ENCODE measurements at regions not wholly inside any gene's neighbourhood (a gene's known extent, or its start where the extent isn't known, plus 50 kb on each side); places are given as distances from the start of the nearest gene placed in this dataset.

DNA sequence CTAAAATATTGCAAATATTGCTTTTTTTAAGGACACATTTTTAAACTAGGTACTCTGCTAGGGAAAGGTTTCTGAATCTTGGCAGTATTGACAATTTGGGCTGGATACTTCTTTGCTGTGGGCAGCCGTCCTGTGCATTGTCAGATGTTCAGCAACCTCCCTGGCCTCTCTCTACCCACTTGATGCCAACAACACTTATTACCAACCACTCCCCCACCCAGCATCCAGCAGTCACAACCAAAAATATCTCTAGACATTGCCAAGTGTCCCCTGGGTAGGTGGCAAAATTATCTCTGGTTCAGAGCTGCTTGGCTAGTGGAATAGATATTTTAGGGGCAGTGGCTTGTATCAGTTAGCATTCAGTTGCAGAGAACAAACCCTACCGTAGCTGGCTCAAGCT lies 114.3 kb upstream of the PNPT1 start:
- H4K91ac ChIP-seq (ENCODE audit: insufficient read depth, low read depth, low read length) = no peak overlapping the region
- H3K79me1 ChIP-seq (ENCODE audit: low read depth in 1 of 2, low read length in 2 of 2) = no peaks in the 10 kb centered on the region
- H2AFZ ChIP-seq (replicated peaks; ENCODE audit: low read length, poor library complexity) = no peak overlapping the region
- BruUV-seq (replicated peaks) = no TSS peak
- H3K4me3 ChIP-seq (ENCODE audit: insufficient read depth, low read depth, low read length) = no peak overlapping the region
- no peak overlapping the region for H3K18ac ChIP-seq (ENCODE audit: low read depth, low read length)
- no peaks in the 10 kb centered on the region for H4K20me1 ChIP-seq (ENCODE audit: insufficient read depth, low read length)
- H3K4ac ChIP-seq (ENCODE audit: low read depth, low read length) = no peak overlapping the region
- no peak overlapping the region for H2AK9ac ChIP-seq (replicated peaks; ENCODE audit: low read depth, low read length, poor library complexity)
- TF ChIP-seq CHD1 (IDR thresholded peaks at IDR 0.05; ENCODE audit: low read depth, low read length) (no peak), MXI1 (IDR thresholded peaks at IDR 0.05; ENCODE audit: borderline replicate concordance, low read depth, low read length) (no peak), SMC3 (IDR thresholded peaks at IDR 0.05; ENCODE audit: low read depth, low read length) (no peak), RCOR1 (IDR thresholded peaks at IDR 0.05; ENCODE audit: insufficient replicate concordance, low read length) (no peak), RFX5 (IDR thresholded peaks at IDR 0.05; ENCODE audit: low read depth, low read length) (no peak), CEBPB (IDR thresholded peaks at IDR 0.05; ENCODE audit: low read depth, low read length) (no peak), RAD21 (IDR thresholded peaks at IDR 0.05; ENCODE audit: low read length) (no peak), POLR2A (IDR thresholded peaks at IDR 0.05; ENCODE audit: low read depth, low read length) (no peak), NFE2L2 (IDR thresholded peaks at IDR 0.05; ENCODE audit: low read depth, low read length) (no peak), BHLHE40 (IDR thresholded peaks at IDR 0.05; ENCODE audit: low read depth, low read length) (no peak), FOS (IDR thresholded peaks at IDR 0.05; ENCODE audit: low read depth, low read length) (no peak), MAFK (IDR thresholded peaks at IDR 0.05; ENCODE audit: low read depth, low read length) (no peak), MAZ (IDR thresholded peaks at IDR 0.05; ENCODE audit: borderline replicate concordance, low read depth, low read length) (no peak)
- TF ChIP-seq, protein P1, sequence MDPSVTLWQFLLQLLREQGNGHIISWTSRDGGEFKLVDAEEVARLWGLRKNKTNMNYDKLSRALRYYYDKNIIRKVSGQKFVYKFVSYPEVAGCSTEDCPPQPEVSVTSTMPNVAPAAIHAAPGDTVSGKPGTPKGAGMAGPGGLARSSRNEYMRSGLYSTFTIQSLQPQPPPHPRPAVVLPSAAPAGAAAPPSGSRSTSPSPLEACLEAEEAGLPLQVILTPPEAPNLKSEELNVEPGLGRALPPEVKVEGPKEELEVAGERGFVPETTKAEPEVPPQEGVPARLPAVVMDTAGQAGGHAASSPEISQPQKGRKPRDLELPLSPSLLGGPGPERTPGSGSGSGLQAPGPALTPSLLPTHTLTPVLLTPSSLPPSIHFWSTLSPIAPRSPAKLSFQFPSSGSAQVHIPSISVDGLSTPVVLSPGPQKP (IDR thresholded peaks at IDR 0.05; ENCODE audit: borderline replicate concordance, low read depth, low read length) = no peak
- TF ChIP-seq, protein P2, sequence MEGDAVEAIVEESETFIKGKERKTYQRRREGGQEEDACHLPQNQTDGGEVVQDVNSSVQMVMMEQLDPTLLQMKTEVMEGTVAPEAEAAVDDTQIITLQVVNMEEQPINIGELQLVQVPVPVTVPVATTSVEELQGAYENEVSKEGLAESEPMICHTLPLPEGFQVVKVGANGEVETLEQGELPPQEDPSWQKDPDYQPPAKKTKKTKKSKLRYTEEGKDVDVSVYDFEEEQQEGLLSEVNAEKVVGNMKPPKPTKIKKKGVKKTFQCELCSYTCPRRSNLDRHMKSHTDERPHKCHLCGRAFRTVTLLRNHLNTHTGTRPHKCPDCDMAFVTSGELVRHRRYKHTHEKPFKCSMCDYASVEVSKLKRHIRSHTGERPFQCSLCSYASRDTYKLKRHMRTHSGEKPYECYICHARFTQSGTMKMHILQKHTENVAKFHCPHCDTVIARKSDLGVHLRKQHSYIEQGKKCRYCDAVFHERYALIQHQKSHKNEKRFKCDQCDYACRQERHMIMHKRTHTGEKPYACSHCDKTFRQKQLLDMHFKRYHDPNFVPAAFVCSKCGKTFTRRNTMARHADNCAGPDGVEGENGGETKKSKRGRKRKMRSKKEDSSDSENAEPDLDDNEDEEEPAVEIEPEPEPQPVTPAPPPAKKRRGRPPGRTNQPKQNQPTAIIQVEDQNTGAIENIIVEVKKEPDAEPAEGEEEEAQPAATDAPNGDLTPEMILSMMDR (conservative IDR thresholded peaks at IDR 0.05; ENCODE audit: low read depth, low read length) = no peak
- TF ChIP-seq, protein P3, sequence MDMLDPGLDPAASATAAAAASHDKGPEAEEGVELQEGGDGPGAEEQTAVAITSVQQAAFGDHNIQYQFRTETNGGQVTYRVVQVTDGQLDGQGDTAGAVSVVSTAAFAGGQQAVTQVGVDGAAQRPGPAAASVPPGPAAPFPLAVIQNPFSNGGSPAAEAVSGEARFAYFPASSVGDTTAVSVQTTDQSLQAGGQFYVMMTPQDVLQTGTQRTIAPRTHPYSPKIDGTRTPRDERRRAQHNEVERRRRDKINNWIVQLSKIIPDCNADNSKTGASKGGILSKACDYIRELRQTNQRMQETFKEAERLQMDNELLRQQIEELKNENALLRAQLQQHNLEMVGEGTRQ (IDR thresholded peaks at IDR 0.05; ENCODE audit: low read depth, low read length) = no peak
- H3K14ac ChIP-seq (replicated peaks; ENCODE audit: low read depth, low read length) = no peak overlapping the region
- WGBS, 2 experiments (ENCODE audit: extremely low coverage in 2 of 2, insufficient read length in 1 of 2) = 100% methylated on average over 1 of the region's 2 CpGs; no CpG with 5 or more reads in 1 of the 2 experiments
- POLR2A ChIA-PET (ENCODE audit: unreplicated experiment) = no interaction called here
- H3K27ac ChIP-seq (ENCODE audit: insufficient read depth, low read length) = no peak overlapping the region
- intact Hi-C loops (cut with micrococcal nuclease) = no loop called here
- H2BK20ac ChIP-seq (ENCODE audit: low read depth, low read length) = no peak overlapping the region
- no peak overlapping the region for H3K56ac ChIP-seq (ENCODE audit: extremely low read depth, insufficient read depth, low read length)
- no peak for DNase-seq
- H2BK120ac ChIP-seq (ENCODE audit: low read depth, low read length) = no peak overlapping the region
- no peak overlapping the region for H2AK5ac ChIP-seq (ENCODE audit: low read depth, low read length)
- H3K9ac ChIP-seq (ENCODE audit: low read depth, low read length) = no peak overlapping the region
- H3K4me2 ChIP-seq (ENCODE audit: low read depth, low read length) = no peak overlapping the region
- H4K5ac ChIP-seq (ENCODE audit: low read depth, low read length) = no peak overlapping the region
- dilution Hi-C loops (cut with HindIII; ENCODE audit: low sequenced_read_pairs, unreplicated experiment) = no loop called here
- H3K27me3 ChIP-seq (ENCODE audit: control insufficient read depth, insufficient read depth, low read length) = no peaks in the 10 kb centered on the region; the same call in 1 of the 2 replicates
- no peaks in the 10 kb centered on the region for H3K9me3 ChIP-seq (ENCODE audit: control insufficient read depth, insufficient read depth, low read length)
- ATAC-seq (ENCODE audit: low read depth) = no peak
- H3K23ac ChIP-seq (ENCODE audit: low read depth, low read length) = no peak overlapping the region
- CTCF ChIA-PET = no interaction called here
- no peaks in the 10 kb centered on the region for H3K36me3 ChIP-seq (ENCODE audit: control insufficient read depth, insufficient read depth, low read length)
- in situ Hi-C loops (cut with MboI; ENCODE audit: low sequenced_read_pairs) = no loop called here
- H2BK15ac ChIP-seq (ENCODE audit: low read depth, low read length) = no peak overlapping the region; the same call in 2 of the 3 replicates
- no peak overlapping the region for H4K8ac ChIP-seq (ENCODE audit: low read depth in 2 of 2, low read length in 2 of 2)
- no peak overlapping the region for H2BK5ac ChIP-seq (ENCODE audit: low read depth, low read length, poor library complexity, severe bottlenecking)
- H3K4me1 ChIP-seq (ENCODE audit: control insufficient read depth, insufficient read depth, low read length) = peaks cover 5% of the 10 kb centered on the region
- H3K9me1 ChIP-seq (ENCODE audit: insufficient read depth, low read length) = 0 out of 2 replicates have a peak, but pooled peaks cover 3% of the 10 kb centered on the region

Data from IMR-90 (cell line).